ENCODE measurements at regions not wholly inside any gene's neighbourhood (a gene's known extent, or its start where the extent isn't known, plus 50 kb on each side); places are given as distances from the start of the nearest gene placed in this dataset.

DNA sequence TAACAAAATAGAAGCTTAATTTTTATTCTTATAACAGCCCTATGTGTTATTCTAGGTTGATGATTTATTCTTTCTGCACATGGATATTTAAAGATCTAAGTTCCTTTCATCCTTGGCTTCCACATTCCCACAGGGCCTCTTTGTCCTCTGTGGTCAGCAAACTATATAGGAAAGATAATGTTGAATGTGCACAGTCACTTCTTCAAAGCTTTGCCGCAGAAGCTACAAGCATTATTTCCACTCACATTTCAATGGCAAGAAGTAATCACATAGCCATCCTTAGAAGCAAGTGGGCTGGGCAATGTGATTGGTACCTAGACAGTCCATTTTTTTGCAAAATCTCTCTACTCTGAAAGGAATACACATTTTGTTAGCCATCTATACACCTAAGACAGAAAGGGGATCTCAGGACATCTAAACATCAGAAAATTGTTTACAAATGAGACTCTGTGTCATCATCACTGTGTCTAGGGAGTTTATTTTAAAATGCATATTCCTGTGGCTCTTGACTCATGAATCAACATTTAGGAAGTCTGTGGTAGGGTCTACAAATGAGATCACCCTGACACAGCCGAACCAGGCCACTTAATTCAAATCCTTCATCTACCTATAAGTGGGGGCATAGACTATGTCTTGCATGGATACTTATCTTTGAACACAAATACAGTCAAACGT lies 1060.5 kb downstream of the XPNPEP1 start:
- no peak overlapping the region for H3K4me3 ChIP-seq
- TF ChIP-seq, protein P1, sequence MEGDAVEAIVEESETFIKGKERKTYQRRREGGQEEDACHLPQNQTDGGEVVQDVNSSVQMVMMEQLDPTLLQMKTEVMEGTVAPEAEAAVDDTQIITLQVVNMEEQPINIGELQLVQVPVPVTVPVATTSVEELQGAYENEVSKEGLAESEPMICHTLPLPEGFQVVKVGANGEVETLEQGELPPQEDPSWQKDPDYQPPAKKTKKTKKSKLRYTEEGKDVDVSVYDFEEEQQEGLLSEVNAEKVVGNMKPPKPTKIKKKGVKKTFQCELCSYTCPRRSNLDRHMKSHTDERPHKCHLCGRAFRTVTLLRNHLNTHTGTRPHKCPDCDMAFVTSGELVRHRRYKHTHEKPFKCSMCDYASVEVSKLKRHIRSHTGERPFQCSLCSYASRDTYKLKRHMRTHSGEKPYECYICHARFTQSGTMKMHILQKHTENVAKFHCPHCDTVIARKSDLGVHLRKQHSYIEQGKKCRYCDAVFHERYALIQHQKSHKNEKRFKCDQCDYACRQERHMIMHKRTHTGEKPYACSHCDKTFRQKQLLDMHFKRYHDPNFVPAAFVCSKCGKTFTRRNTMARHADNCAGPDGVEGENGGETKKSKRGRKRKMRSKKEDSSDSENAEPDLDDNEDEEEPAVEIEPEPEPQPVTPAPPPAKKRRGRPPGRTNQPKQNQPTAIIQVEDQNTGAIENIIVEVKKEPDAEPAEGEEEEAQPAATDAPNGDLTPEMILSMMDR (IDR thresholded peaks at IDR 0.05) = no peak
- TF ChIP-seq POLR2A (IDR thresholded peaks at IDR 0.05) = no peak
- no peak for TF ChIP-seq EP300 (IDR thresholded peaks at IDR 0.05)
- H3K36me3 ChIP-seq = no peaks in the 10 kb centered on the region
- no peaks in the 10 kb centered on the region for H3K27me3 ChIP-seq
- 64 to 76% (median 75%) methylated on average over 3 of the region's 3 CpGs for WGBS, 3 donors
- H3K9me3 ChIP-seq = no peaks in the 10 kb centered on the region
- H3K27ac ChIP-seq = no peak overlapping the region
- intact Hi-C loops (cut with DNase I) = no loop called here
- no peaks in the 10 kb centered on the region for H3K4me1 ChIP-seq (ENCODE audit: insufficient read depth)
- DNase-seq = no peak

DNA sequence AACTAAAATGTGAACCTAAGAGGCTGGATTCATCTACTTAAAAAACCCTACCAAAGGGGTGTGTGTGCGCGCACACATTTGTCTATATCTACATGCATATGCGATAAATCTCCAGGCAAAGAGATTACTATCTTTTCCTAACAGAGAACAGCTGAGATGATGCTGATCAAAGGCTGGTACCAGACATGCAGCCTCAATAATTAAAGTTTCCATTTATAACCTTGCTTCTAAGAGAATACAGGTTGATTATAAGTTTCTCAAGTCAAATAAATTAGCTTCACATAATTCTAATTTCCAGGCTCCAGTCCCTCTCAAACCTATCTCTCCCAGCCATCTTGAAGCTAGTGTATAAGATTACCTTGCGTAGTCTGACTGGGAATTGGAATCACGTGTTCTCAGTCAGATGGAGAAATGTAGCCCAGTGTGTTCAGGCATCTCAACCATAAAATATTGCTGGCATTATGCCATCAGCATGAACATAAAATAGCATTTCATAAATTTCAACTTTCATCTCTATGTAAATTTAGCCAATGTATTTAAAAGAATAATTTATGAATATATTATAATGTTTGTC lies 1062.0 kb downstream of the XPNPEP1 start:
- intact Hi-C loops (cut with DNase I) = no loop called here
- Histone ChIP-seq H3K27me3 (no peaks in the 10 kb centered on the region), H3K9me3 (no peaks in the 10 kb centered on the region), H3K27ac (no peak overlapping the region), H3K36me3 (no peaks in the 10 kb centered on the region), H3K4me3 (no peak overlapping the region), H3K4me1 (ENCODE audit: insufficient read depth) (no peaks in the 10 kb centered on the region)
- TF ChIP-seq POLR2A (IDR thresholded peaks at IDR 0.05) = no peak
- no peak for DNase-seq
- whole genome bisulfite sequencing, 3 donors = 93 to 97% (median 94%) methylated on average over 5 of the region's 5 CpGs

DNA sequence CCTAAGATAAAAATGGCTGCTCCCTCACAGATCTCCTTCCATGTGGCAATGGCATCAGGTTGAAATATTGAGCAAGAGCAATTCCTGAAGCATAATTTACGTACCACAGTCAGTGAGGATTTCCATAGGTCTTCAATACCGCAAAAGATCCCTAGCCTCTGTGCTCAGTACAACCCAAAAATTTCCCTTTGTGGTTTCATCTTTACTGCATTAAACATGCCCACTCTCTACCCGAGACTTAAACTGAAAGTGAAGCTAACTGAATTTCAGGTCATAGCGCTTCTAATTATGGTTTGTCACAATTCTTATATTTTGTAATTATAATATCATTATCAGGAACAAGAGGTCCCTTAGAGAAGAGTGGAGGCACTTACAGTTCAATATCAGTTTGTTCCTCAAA lies 1071.1 kb downstream of the XPNPEP1 start:
- no peak for DNase-seq
- Histone ChIP-seq H3K9me3 (no peaks in the 10 kb centered on the region), H3K27ac (no peak overlapping the region), H3K4me1 (ENCODE audit: insufficient read depth) (peaks cover 1% of the 10 kb centered on the region), H3K4me3 (no peak overlapping the region), H3K27me3 (no peaks in the 10 kb centered on the region), H3K36me3 (no peaks in the 10 kb centered on the region)
- intact Hi-C loops (cut with DNase I) = no loop called here
- TF ChIP-seq, protein P1 (IDR thresholded peaks at IDR 0.05) = no peak
- TF ChIP-seq POLR2A (IDR thresholded peaks at IDR 0.05) (no peak), EP300 (IDR thresholded peaks at IDR 0.05) (no peak)
- 93 to 96% (median 96%) methylated on average over 4 of the region's 4 CpGs for WGBS, 3 donors

- peaks cover 1% of the 10 kb centered on the region for H3K4me1 ChIP-seq (ENCODE audit: insufficient read depth)
- no peak for DNase-seq
- no peak overlapping the region for H3K4me3 ChIP-seq
- 88 to 94% (median 90%) methylated on average over 1 of the region's 1 CpG for WGBS, 3 donors
- TF ChIP-seq POLR2A (IDR thresholded peaks at IDR 0.05) (no peak), EP300 (IDR thresholded peaks at IDR 0.05) (no peak)
- TF ChIP-seq, protein P1 (IDR thresholded peaks at IDR 0.05) = no peak
- no peak overlapping the region for H3K27ac ChIP-seq
- intact Hi-C loops (cut with DNase I) = no loop called here
- no peaks in the 10 kb centered on the region for H3K9me3 ChIP-seq
- H3K36me3 ChIP-seq = no peaks in the 10 kb centered on the region
- no peaks in the 10 kb centered on the region for H3K27me3 ChIP-seq
These were observed 1073.0 kb downstream of the XPNPEP1 start for GRCh38 chr10:108850138-108850854.

- no peaks in the 10 kb centered on the region for H3K9me3 ChIP-seq
- no peaks in the 10 kb centered on the region for H3K27me3 ChIP-seq
- no peak overlapping the region for H3K4me3 ChIP-seq
- TF ChIP-seq POLR2A (IDR thresholded peaks at IDR 0.05) (no peak), EP300 (IDR thresholded peaks at IDR 0.05) (no peak)
- TF ChIP-seq, protein P1 (IDR thresholded peaks at IDR 0.05) = no peak
- intact Hi-C loops (cut with DNase I) = no loop called here
- H3K36me3 ChIP-seq = no peaks in the 10 kb centered on the region
- peaks cover 1% of the 10 kb centered on the region for H3K4me1 ChIP-seq (ENCODE audit: insufficient read depth)
- 88 to 92% (median 89%) methylated on average over 2 of the region's 2 CpGs for WGBS, 3 donors
- no peak for DNase-seq
- H3K27ac ChIP-seq = no peak overlapping the region
These were observed 1073.6 kb downstream of the XPNPEP1 start for GRCh38 chr10:108849688-108850087.

All from ovary (tissue), 7 donors.